Keratinocyte (primary cell): ENCODE measurements at regions not wholly inside any gene's neighbourhood (a gene's known extent, or its start where the extent isn't known, plus 50 kb on each side); places are given as distances from the start of the nearest gene placed in this dataset.

Source experiments
- CTCF ChIP-seq, 3 experiments: IDR thresholded peaks in 1 of 3; conservative IDR thresholded peaks in 1 of 3; optimal IDR thresholded peaks in 1 of 3; 2 replicates in 2 of 3; 3 replicates in 1 of 3; pipeline versions ENCODE3 to v1.5.1; 2011; ENCODE audit warnings: low read length in 3 of 3, mild to moderate bottlenecking in 3 of 3, moderate library complexity in 2 of 3, control low read depth in 1 of 3, inconsistent platforms in 1 of 3; ENCODE audit not compliant: insufficient read depth in 2 of 3; ENCODE audit errors: extremely low read depth in 1 of 3
- EZH2 ChIP-seq: IDR thresholded peaks from one replicate; pipeline ENCODE4 v1.6.1; 2012; ENCODE audit warnings: inconsistent platforms, mild to moderate bottlenecking, low read length, moderate library complexity

- TF ChIP-seq CTCF (optimal IDR thresholded peaks at IDR 0.05 in 1 of 3, IDR thresholded peaks at IDR 0.05 in 1 of 3, conservative IDR thresholded peaks at IDR 0.05 in 1 of 3; ENCODE audit: extremely low read depth in 1 of 3, insufficient read depth in 2 of 3, low read length in 3 of 3) (no peak), EZH2 (no peak)
Measured at GRCh38 chr18:56381196-56381595, 257.2 kb downstream of the TXNL1 start.
